Liver (tissue), 7 donors: ENCODE measurements at regions not wholly inside any gene's neighbourhood (a gene's known extent, or its start where the extent isn't known, plus 50 kb on each side); places are given as distances from the start of the nearest gene placed in this dataset.

Experiments
- DNase-seq: peaks from one replicate; pipeline ENCODE4 v3.0.0-alpha.2; 2017; ENCODE audit warnings: low spot score
- H3K27ac ChIP-seq, 2 donors: one replicate each; pipeline ENCODE4 v1.7.0; 2013; ENCODE audit warnings: inconsistent platforms in 2 of 2, low read length in 2 of 2, control low read depth in 1 of 2, low read depth in 1 of 2, mild to moderate bottlenecking in 1 of 2
- H3K27me3 ChIP-seq, 4 donors: one replicate each; pipeline versions ENCODE4 v1.6.1 to v1.7.0; 2013; ENCODE audit warnings: low read length in 3 of 4, inconsistent platforms in 1 of 4, mild to moderate bottlenecking in 1 of 4, moderate library complexity in 1 of 4; ENCODE audit not compliant: control insufficient read depth in 4 of 4, insufficient read depth in 4 of 4
- H3K36me3 ChIP-seq, 4 donors: one replicate each; pipeline versions ENCODE4 v1.6.1 to v1.7.0; 2013; ENCODE audit warnings: low read length in 3 of 4, mild to moderate bottlenecking in 3 of 4, low read depth in 1 of 4, moderate library complexity in 1 of 4; ENCODE audit not compliant: control insufficient read depth in 4 of 4, insufficient read depth in 3 of 4
- H3K4me1 ChIP-seq, 4 donors: one replicate each; pipeline versions ENCODE4 v1.6.1 to v1.7.0; 2013; ENCODE audit warnings: low read length in 3 of 4, mild to moderate bottlenecking in 3 of 4, moderate library complexity in 1 of 4; ENCODE audit not compliant: control insufficient read depth in 4 of 4, insufficient read depth in 4 of 4
- H3K4me3 ChIP-seq, 3 donors: one replicate each; pipeline versions ENCODE4 v1.6.1 to v1.7.0; 2013; ENCODE audit warnings: low read length in 3 of 3, control low read depth in 1 of 3, low read depth in 1 of 3, mild to moderate bottlenecking in 1 of 3
- H3K9ac ChIP-seq, 2 donors: one replicate each; pipeline ENCODE4 v1.7.0; 2013; ENCODE audit warnings: low read length in 2 of 2, mild to moderate bottlenecking in 2 of 2, moderate library complexity in 2 of 2, control low read depth in 1 of 2, low read depth in 1 of 2
- H3K9me3 ChIP-seq, 4 donors: one replicate each; pipeline versions ENCODE4 v1.6.1 to v1.7.0; 2013; ENCODE audit warnings: low read length in 3 of 4; ENCODE audit not compliant: control insufficient read depth in 4 of 4
- ATF3 ChIP-seq: IDR thresholded peaks from 2 replicates; pipeline ENCODE4 v1.6.1; 2016; ENCODE audit warnings: antibody characterized with exemption
- EGR1 ChIP-seq, 2 donors: IDR thresholded peaks; 2 replicates each; pipeline ENCODE4 v1.6.1; 2016 to 2018; ENCODE audit warnings: antibody characterized with exemption in 2 of 2, low read depth in 2 of 2
- FOXA1 ChIP-seq: IDR thresholded peaks from 2 replicates; pipeline ENCODE4 v1.6.1; 2016; ENCODE audit warnings: antibody characterized with exemption
- FOXA2 ChIP-seq: IDR thresholded peaks from 2 replicates; pipeline ENCODE4 v1.6.1; 2016; ENCODE audit warnings: antibody characterized with exemption
- GABPA ChIP-seq, 2 donors: IDR thresholded peaks in 1 of 2; conservative IDR thresholded peaks in 1 of 2; 2 replicates each; pipeline ENCODE4 v1.6.1; 2016; ENCODE audit warnings: antibody characterized with exemption in 2 of 2, mild to moderate bottlenecking in 1 of 2, moderate library complexity in 1 of 2
- HNF4A ChIP-seq, 2 donors: conservative IDR thresholded peaks; 2 replicates each; pipeline ENCODE4 v1.6.1; 2016; ENCODE audit warnings: antibody characterized with exemption in 2 of 2, mild to moderate bottlenecking in 2 of 2
- HNF4G ChIP-seq: IDR thresholded peaks from 2 replicates; pipeline ENCODE4 v1.6.1; 2016; ENCODE audit warnings: antibody characterized with exemption
- JUND ChIP-seq, 2 donors: IDR thresholded peaks; 2 replicates each; pipeline ENCODE4 v1.6.1; 2016; ENCODE audit warnings: antibody characterized with exemption in 2 of 2
- MAX ChIP-seq: IDR thresholded peaks from 2 replicates; pipeline ENCODE4 v1.6.1; 2016; ENCODE audit warnings: antibody characterized with exemption
- NR2F2 ChIP-seq: IDR thresholded peaks from 2 replicates; pipeline ENCODE4 v1.6.1; 2016; ENCODE audit warnings: antibody characterized with exemption
- RXRA ChIP-seq, 2 donors: IDR thresholded peaks; 2 replicates each; pipeline ENCODE4 v1.6.1; 2017 to 2018; ENCODE audit warnings: antibody characterized with exemption in 2 of 2, mild to moderate bottlenecking in 1 of 2
- SP1 ChIP-seq: IDR thresholded peaks from 2 replicates; pipeline ENCODE4 v1.6.1; 2018; ENCODE audit warnings: antibody characterized with exemption, mild to moderate bottlenecking
- TAF1 ChIP-seq: conservative IDR thresholded peaks from 2 replicates; pipeline ENCODE4 v1.6.1; 2016; ENCODE audit warnings: antibody characterized with exemption, mild to moderate bottlenecking
- YY1 ChIP-seq: IDR thresholded peaks from 2 replicates; pipeline ENCODE4 v1.6.1; 2016; ENCODE audit warnings: antibody characterized with exemption, mild to moderate bottlenecking
- ZBTB33 ChIP-seq: IDR thresholded peaks from 2 replicates; pipeline ENCODE4 v1.6.1; 2016; ENCODE audit warnings: antibody characterized with exemption
- WGBS: extraction: QIAGEN DNeasy Blood & Tissue Kit; methylation state at CpG from one replicate; pipeline ENCODE4 v1.1.7; 2013; 5-methylcytosine and 5-hydroxymethylcytosine counted together
- TF ChIP-seq, protein P1 (sequence below): IDR thresholded peaks from 2 replicates; pipeline ENCODE4 v1.6.1; 2016; ENCODE audit warnings: antibody characterized with exemption, mild to moderate bottlenecking
- donor health status: healthy.
- donor health status: healthy.
- donor health status: healthy.
- donor health status: healthy.

- Histone ChIP-seq H3K9me3 (no peaks in the 10 kb centered on the region), H3K36me3 (no peaks in the 10 kb centered on the region), H3K27me3 (no peaks in the 10 kb centered on the region), H3K4me1 (no peaks in the 10 kb centered on the region), H3K9ac (no peak overlapping the region), H3K4me3 (no peak overlapping the region), H3K27ac (no peak overlapping the region)
- 90% methylated on average over 10 of the region's 10 CpGs for WGBS
- TF ChIP-seq FOXA1 (no peak), ATF3 (no peak), SP1 (no peak), HNF4A (conservative IDR thresholded peaks at IDR 0.05) (no peak), GABPA (IDR thresholded peaks at IDR 0.05 in 1 of 2, conservative IDR thresholded peaks at IDR 0.05 in 1 of 2) (no peak), TAF1 (no peak), FOXA2 (no peak), YY1 (no peak), MAX (no peak), RXRA (IDR thresholded peaks at IDR 0.05) (no peak), HNF4G (no peak), JUND (IDR thresholded peaks at IDR 0.05) (no peak), NR2F2 (no peak), EGR1 (IDR thresholded peaks at IDR 0.05; ENCODE audit: low read depth in 2 of 2) (no peak)
- TF ChIP-seq, protein P1, sequence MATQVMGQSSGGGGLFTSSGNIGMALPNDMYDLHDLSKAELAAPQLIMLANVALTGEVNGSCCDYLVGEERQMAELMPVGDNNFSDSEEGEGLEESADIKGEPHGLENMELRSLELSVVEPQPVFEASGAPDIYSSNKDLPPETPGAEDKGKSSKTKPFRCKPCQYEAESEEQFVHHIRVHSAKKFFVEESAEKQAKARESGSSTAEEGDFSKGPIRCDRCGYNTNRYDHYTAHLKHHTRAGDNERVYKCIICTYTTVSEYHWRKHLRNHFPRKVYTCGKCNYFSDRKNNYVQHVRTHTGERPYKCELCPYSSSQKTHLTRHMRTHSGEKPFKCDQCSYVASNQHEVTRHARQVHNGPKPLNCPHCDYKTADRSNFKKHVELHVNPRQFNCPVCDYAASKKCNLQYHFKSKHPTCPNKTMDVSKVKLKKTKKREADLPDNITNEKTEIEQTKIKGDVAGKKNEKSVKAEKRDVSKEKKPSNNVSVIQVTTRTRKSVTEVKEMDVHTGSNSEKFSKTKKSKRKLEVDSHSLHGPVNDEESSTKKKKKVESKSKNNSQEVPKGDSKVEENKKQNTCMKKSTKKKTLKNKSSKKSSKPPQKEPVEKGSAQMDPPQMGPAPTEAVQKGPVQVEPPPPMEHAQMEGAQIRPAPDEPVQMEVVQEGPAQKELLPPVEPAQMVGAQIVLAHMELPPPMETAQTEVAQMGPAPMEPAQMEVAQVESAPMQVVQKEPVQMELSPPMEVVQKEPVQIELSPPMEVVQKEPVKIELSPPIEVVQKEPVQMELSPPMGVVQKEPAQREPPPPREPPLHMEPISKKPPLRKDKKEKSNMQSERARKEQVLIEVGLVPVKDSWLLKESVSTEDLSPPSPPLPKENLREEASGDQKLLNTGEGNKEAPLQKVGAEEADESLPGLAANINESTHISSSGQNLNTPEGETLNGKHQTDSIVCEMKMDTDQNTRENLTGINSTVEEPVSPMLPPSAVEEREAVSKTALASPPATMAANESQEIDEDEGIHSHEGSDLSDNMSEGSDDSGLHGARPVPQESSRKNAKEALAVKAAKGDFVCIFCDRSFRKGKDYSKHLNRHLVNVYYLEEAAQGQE: no peak
- DNase-seq: peak; percentile 5
These were observed 139.1 kb downstream of the CYP26B1 start for GRCh38 chr2:72008608-72009007.

DNA sequence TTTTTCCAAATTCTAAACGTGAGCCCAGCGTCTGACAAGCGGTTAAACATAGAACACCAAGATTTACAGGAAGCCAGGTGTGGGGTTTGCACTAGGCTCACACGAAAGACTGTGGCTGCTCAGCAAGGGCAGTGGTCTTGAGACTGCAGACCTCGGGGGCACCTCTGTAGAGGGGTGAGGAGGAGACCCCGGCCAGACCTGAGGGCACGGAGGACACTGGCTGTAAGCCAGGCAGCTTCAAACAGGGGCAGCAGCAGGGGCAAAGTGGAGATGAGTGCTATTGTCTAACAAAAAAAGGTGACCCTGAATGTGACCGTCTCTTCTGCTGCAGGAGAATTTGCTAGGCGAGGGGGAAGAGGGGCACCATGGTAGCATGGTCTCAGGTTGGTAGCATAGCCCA, 140.3 kb downstream of the CYP26B1 start:
- DNase-seq: no peak
- Histone ChIP-seq H3K27ac (no peak overlapping the region), H3K36me3 (no peaks in the 10 kb centered on the region), H3K4me1 (no peaks in the 10 kb centered on the region), H3K9me3 (no peaks in the 10 kb centered on the region), H3K27me3 (no peaks in the 10 kb centered on the region), H3K4me3 (no peak overlapping the region), H3K9ac (no peak overlapping the region)
- 78% methylated on average over 9 of the region's 9 CpGs for WGBS
- TF ChIP-seq FOXA2 (no peak), ZBTB33 (no peak), SP1 (no peak), EGR1 (IDR thresholded peaks at IDR 0.05; ENCODE audit: low read depth in 2 of 2) (no peak), MAX (no peak), JUND (IDR thresholded peaks at IDR 0.05) (no peak), HNF4A (conservative IDR thresholded peaks at IDR 0.05) (no peak), YY1 (no peak), GABPA (IDR thresholded peaks at IDR 0.05 in 1 of 2, conservative IDR thresholded peaks at IDR 0.05 in 1 of 2) (no peak), RXRA (IDR thresholded peaks at IDR 0.05) (no peak)
- TF ChIP-seq, protein P1: no peak
